ENCODE measurements at regions not wholly inside any gene's neighbourhood (a gene's known extent, or its start where the extent isn't known, plus 50 kb on each side); places are given as distances from the start of the nearest gene placed in this dataset.

DNA sequence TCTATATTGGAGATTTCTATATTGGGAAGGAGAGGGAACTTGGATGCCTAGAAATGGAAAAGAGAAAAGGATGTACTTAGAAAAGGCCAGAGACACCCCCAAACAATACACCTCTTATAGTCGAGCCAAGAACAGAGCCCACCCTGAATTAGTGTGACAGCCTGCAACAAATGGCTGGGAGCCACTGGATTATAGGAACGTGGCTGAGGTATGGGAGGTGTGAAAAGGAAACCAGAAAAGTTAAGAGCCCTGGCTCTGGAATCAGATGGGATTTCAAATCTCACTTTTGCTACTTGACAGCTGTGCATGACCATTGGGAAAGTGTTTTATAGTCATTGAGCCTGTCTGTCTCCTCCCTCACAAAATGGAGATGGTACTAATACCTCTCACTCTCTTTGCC, 394.0 kb downstream of the ZNF521 start:
- no peak for DNase-seq

- no peak for DNase-seq
Observed at GRCh38 chr18:24959051-24959476, 392.9 kb downstream of the ZNF521 start.

GRCh38 chr18:24964216-24964615, 387.8 kb downstream of the ZNF521 start:
- DNase-seq = no peak

DNA sequence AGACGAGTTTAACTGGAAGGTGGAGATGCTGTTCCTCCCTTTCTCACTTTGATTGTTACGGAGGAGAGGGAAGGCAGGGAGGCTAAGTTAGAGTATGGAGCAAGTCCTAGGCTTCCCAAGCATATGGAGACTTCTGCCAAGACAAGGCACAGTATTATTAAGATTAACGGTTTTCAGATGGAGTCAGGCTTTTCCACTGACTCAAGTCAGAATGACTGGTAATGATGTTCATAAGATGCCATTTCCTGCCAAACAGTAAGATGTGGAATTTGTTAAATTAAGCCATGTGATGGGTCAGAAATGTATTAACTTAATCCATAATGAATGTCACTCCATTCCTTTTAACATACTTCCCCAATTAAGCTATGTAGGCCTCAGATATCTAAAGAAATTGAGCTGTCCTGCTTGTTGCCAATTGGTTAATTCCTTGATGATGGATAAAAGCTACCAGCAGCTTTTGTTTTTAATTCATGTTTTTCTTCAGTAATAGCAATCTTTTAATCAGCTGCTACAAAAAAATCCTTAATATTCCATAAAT, 383.7 kb downstream of the ZNF521 start:
- DNase-seq = no peak

DNA sequence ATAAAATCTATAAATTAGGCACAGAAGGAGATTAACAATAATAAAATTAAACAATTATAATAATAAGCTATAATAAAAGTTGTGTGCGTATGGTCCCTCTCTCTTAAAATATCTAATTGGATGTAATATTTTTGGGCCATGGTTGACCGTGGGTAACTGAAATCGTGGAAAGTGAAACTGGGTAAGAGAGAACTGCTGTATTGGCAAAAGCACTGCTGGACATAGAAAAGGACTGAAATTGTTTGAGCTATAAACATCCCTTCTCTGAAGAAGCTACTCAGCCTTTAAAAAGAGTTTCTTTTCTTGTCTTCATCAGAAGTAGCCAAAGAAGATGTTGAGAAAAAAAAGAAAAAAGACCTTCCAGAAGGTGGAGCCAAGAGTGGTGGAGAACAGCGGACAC, 379.4 kb downstream of the ZNF521 start:
- DNase-seq = no peak

GRCh38 chr18:24974431-24974830, 377.5 kb downstream of the ZNF521 start:
- no peak for DNase-seq

- no peak for DNase-seq
Observed at GRCh38 chr18:24975496-24976372, 376.2 kb downstream of the ZNF521 start.

DNA sequence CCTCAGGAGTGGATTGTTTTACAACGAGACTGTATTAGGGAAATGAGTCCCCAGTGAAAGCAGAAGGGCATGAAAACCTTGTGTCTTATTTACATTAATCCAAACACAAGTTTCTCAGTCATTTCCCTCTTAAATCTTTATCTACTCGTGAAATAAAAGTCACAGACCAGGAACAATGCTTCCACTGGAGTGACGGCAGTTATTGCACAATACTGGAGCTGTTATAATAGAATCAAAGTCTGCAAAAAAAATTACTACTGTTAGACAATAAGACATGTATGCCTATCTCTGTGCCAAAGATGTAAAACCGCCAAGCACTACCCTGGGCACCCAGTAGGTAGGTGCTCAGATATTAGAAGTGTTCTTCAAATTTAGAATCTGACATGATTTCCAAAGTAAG, 375.5 kb downstream of the ZNF521 start:
- DNase-seq = no peak

GRCh38 chr18:24979235-24979634, 372.7 kb downstream of the ZNF521 start:
- no peak for DNase-seq

GRCh38 chr18:24982831-24983230, 369.1 kb downstream of the ZNF521 start:
- no peak for DNase-seq

DNA sequence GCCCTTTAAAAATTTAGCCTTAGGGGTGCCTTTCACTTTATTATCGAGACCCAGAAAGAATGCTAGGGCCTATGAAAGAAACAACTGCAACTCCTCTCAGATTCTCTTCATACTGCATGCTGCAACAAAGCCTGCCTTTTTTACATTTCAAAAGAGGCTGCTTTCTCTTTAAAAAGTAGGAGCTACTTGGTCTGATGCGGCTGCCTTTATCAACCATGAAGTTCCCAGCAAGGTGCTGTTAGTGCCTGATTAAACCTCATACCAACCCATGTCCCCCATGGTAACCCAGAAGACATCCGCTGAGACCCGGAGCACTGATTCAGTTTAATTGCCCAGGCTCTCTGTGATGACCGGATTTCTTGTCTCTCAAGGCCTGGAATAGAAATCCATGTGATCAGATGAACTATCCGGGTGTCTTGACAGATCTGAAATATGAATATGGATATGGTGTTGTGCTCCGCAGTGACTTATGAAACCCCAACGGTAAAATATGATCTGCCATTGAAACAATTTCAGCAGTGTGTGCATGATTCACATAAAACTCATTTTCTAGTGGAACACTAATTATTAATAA, 368.3 kb downstream of the ZNF521 start:
- no peak for DNase-seq

- no peak for DNase-seq
Observed at GRCh38 chr18:24985586-24985985, 366.4 kb downstream of the ZNF521 start.

GRCh38 chr18:24986666-24987302, 365.2 kb downstream of the ZNF521 start:
- DNase-seq = no peak

DNA sequence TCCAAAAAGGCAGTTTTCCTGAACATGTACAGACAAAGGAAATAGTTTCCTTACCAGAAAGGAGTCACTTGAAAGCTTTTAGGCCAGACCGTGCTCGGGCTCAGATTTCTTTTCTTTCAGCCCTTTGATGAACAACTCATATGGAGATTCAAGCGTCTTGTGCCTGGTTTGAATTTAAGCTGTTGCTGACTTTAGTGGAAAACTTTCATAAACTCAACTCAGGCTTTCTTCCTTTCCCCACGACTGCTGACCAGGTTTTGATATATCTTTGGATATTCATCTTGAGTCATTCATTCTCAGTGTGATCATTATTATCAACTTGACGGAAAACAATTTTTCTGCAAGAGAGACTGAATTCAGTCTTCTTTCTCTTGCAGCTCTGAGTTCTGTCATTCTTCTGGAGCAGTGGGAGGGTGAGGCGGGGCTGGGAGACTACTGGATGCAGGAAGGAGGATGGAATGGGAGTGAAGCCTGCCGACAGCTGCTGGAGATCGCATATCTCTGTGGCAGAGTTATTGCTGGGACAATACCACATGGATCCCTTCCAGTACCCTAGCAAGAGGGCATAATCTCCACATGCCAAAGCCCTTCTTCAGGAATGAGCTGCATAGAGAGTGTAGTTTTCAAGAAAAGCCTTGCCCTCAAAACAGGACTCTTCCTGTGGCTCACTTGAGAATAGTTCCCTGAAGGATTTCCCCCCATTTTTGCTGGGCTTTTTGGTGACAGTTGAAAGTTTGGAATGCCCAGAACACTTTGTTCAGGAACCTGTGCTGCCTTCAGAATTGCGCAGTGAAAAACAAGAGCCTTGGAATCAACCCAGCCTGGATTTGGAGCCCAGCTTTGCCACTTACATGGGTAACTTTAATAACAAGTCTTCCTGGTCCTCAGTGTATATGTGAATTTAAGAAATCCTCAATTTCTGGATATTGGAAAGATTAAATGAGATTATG, 364.4 kb downstream of the ZNF521 start:
- no peak for DNase-seq

GRCh38 chr18:24988253-24988840, 363.6 kb downstream of the ZNF521 start:
- DNase-seq = no peak

DNA sequence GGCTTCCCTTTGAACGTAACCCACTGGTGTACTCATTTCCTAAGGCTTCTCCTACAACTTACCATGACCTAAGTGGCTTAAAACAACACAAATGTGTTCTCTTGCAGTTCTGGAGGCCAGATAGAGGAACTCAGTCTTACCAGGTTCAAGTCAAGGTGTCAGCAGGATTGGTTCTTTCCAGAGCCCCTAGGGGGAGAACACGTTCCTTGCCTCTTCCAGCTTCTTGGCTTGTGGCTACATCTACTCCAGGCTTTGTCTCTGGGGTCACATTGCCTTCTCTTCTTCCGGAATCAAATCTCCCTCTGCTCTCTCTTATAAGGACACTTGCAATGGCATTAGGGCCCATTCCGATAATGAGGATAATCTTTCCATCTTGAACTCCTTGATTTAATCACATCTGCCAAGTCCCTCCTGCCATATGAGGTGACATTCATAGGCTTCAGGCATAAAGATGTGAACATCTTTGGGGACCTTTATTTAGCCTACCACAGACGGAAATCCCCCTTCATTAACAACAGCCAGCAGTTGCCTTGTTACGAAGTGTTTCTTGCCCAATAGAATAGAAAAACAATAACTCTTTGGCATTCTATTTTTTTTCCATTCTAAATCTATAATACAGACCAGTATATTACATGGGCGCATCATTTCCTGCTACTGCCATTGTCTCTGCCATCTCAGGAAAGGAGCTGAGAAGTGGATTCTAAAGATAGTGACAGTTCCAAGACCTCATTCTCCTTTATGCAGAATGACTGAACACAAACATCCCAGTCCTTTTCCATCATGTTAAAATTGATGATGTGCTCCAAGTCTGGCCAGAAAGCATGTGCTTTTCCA, 362.0 kb downstream of the ZNF521 start:
- no peak for DNase-seq

DNA sequence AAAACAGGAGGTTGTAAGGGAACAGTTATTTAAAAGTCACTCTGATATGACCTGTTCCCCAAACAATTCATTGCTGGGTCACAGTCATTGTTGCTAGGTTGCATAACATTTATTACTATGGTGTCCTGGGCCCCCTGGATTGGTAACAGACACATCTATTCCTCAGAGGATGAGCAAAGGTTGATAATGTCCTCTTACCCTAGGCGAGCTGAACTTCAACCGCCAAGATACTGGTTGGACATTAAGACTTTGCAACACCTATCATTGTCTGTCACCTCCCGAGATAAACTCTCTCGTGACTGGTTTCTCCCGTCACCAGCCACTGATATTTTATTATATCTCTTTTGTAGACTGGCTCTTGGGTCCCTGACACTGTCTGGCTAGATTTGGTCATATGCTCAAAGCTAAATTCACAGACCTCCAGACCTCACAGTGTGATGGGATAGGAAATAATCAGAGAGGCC, 361.3 kb downstream of the ZNF521 start:
- DNase-seq = no peak

DNA sequence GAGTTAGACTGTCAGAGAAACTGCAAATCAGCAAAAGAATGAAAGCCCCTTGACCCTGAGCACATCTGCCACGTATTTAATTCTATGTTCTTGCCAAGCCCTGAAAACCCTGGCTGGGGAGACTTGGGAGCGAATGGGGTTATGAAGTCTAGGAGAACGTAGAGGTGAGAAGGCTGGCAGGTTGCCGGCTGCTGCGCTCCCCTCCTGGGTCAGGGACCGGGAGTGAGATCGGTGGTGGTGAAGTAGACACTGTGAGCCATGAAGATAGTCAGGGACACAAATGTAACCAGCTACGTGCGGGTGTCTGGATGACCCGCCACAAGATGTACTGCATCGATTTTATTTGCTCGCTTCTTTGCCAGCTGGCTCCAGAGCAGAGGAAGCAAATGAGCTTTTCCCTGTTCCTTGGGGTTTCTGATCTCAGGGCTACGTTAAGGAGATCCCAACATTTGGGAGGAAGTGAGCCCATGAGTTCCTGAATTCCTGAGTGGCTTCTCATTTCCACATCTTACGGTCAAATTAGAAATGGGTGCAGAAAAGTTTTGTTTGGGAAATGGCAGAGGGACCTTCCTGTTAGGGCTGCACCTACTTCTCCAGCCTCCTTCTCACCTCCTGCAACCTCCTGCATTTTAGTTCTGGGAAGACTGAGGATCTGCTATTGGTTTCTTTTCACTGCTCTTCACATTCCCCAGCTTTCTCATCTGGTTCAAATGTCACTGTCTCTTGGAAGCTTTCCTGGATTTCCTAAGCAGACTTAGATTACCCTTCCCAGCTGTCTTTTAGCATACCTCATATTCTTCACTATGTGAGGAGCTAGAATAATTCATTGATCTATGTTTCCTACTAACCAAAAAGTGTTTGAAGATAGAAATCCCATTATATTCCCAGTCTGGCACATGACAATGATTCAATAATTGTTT, 360.6 kb downstream of the ZNF521 start:
- DNase-seq = no peak

DNA sequence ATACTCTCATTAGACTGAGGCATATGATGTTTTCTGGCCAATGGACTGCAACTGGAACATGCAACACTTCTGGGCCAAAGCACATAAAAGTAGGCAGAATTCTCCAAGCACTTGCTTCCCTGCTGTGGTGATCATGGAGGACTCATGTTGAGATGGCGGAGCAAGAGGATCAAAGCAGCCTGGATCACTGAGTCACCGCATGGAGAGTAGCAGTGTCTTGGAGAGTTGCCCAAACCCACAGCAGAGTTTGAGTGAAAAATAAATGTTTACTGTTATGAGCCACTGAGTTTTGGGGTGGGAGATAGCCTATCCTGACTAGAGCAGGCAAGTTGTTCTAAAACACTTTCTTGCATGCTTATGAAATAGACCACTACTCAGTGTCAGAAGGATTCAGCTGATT, 359.5 kb downstream of the ZNF521 start:
- DNase-seq = no peak

DNA sequence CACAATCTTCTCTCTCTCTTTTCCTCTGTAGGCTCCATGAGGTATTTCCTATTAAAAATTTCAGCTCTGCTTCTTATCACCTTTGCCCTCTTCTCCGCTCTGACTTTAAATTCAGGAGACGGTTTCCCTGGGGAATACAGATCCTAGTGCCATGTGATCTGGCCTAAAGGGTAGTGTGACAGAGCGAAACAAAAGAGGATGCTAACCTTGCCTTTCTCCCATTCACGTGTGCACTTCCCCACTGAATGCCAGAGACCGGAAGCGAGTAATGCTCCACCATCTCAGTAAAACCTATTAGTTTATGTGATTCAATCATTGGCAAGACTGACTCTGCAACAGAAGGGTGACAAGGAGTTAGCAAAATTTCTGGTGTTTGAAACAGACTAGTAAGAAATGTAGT, 358.3 kb downstream of the ZNF521 start:
- no peak for DNase-seq
